CD1c-positive myeloid dendritic cell (primary cell): ENCODE measurements at regions not wholly inside any gene's neighbourhood (a gene's known extent, or its start where the extent isn't known, plus 50 kb on each side); places are given as distances from the start of the nearest gene placed in this dataset.

ENCODE experiments used
- DNase-seq: peaks from one replicate; pipeline ENCODE4 v3.0.0-alpha.2; 2016; ENCODE audit errors: extremely low spot score

DNA sequence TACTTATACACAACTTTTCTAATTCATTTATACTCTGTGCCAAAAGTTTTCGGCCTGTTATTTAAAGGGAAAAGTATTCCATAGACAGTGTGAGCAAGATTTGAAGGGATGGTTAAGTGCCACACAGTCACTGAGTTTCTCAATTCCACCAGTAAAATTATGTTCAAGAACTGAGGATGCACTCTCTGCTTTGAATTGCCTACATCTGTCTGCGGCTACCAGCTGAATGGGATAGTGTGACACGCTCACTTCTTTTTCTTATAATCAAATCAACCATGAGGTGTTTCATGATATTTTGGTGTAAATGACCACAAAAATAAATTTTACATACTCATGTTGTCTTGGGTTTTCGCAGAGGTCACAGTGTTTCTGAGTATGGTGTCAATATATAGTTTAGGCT lies 218.4 kb upstream of the TMEM161B start:
- DNase-seq: no peak

GRCh38 chr5:88486431-88486830 lies 217.8 kb upstream of the TMEM161B start:
- no peak for DNase-seq

DNA sequence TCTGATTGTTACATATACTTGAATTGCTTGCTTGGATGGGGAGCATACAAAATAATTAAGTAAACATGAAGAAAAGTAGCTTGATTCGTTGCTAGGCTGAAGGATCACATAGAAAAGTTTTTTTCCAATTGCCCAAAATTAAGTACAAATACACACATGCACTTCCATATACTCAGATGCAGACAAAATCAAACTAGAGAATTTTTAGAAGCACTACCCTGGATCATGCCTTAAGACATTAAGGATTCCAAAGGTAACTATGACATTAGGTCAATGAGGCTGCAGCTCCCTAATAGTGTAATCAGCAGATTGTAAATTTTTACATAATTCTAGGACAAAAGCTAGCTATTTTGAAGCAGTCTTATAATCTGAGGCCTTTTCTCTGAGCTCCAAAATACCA lies 216.9 kb upstream of the TMEM161B start:
- DNase-seq: no peak

DNA sequence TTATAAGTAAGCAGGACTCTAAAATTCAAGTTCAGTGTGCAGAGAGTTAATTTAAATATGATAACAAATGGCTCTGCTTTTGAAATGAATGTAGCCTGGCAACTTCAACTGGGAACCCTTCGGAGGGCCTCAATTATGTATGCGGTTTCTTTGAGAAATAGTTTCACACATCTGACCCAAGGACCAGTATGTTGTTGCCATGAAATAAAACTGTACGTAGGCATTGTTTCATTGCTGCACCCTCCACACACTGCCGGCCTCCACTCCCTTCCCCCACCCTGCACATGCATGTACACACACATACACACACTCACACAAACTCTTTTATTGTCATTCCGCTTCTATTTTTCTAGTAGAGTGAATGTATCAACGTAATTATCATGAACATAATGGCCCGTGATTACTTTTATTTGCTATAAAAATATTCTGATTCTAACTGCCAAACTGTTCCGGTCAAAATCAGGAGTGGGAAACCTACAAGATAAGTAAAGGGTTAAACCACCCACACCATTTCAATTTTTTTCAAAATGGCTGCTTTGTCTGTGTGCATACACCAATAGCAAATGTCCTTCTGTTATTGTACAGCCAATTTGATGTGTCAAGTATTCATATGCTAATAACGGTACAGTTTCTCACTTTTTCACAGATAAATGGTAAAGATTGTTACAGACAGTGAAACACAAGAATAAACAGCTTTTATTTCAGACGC lies 215.5 kb upstream of the TMEM161B start:
- DNase-seq: no peak

- no peak for DNase-seq
These were observed 212.3 kb upstream of the TMEM161B start for GRCh38 chr5:88480801-88481499.

GRCh38 chr5:88480245-88480644 lies 211.6 kb upstream of the TMEM161B start:
- DNase-seq: no peak

GRCh38 chr5:88474574-88474973 lies 205.9 kb upstream of the TMEM161B start:
- DNase-seq: no peak

DNA sequence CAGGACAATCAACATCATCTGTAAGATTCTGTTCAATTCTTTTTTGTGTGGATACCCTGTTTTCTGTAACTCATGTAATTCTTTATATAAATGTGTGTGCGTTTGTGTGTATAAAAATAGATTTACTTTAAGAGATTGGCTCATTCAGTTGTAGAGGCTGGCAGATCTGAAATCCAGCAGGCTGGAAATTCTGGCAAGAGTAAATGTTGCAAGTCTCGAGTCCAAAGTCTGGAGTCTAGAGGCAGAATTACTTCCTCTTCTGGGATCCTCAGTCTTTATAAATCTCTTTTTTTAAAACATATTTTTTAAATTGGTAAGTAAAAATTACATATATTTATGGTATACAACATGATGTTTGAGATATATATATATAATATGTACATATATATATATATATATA lies 202.1 kb upstream of the TMEM161B start:
- no peak for DNase-seq

DNA sequence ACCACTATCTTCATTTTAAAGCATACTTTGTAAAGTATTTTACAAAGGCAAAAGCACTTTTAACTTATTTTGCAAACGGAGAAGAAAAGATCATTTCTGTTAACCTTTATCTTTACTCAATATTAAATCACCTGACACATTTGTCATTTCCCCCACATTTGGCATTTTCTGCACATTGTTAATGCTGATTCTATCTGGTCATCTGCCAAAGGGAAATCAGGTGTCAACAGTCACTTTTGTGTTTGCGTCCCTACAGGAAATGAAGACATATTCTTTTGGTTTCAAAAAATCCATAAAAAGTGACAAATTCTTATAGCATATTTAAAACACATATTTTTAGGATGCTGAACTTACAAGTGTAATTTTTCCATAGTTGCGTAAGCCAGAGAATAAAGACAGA lies 191.3 kb upstream of the TMEM161B start:
- no peak for DNase-seq

- no peak for DNase-seq
These were observed 184.2 kb upstream of the TMEM161B start for GRCh38 chr5:88452820-88453219.

GRCh38 chr5:88450239-88450638 lies 181.6 kb upstream of the TMEM161B start:
- DNase-seq: no peak

GRCh38 chr5:88438006-88438405 lies 169.4 kb upstream of the TMEM161B start:
- DNase-seq: no peak

- no peak for DNase-seq
These were observed 167.6 kb upstream of the TMEM161B start for GRCh38 chr5:88436290-88436689.

GRCh38 chr5:88428633-88429032 lies 160.0 kb upstream of the TMEM161B start:
- DNase-seq: no peak

DNA sequence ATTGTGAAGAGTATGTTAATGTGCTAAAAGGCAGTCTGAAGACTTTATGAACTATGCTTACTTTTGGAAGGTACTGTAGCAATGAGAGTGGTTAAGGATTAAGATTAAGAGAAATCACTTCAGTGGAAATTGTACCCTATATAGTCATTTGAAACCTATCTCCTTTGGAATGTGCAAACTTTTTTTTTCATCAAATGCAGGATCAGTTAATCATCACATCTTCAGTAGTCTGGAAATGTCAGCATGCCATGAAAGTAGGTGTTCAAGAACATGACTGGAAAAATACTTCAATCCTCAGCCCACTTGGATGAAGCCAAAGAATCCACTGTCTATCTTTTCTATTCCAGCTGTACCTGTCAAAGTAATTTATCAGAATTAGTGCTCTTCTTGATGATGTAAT lies 157.8 kb upstream of the TMEM161B start:
- no peak for DNase-seq

DNA sequence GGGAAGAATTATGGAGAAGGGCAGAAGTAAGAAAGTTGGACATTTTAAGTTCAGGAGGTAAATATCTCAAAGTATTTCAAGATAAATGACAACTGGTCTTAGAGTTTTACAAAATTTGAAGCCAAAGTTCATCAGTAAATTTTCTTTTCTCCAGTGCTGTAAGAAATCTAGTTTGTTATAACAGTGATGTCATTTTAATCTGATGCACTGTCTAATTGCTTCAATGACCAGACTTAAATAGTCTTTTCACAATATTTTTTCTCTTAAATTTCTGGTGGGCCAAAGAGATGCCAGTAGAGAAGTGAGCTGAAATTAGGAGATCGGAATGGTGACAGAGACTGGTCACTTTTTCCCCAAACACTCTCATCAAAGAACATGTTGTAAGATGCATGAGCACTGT lies 156.5 kb upstream of the TMEM161B start:
- DNase-seq: no peak

GRCh38 chr5:88419931-88420330 lies 151.3 kb upstream of the TMEM161B start:
- DNase-seq: no peak

- no peak for DNase-seq
These were observed 138.7 kb upstream of the TMEM161B start for GRCh38 chr5:88407341-88407740.

DNA sequence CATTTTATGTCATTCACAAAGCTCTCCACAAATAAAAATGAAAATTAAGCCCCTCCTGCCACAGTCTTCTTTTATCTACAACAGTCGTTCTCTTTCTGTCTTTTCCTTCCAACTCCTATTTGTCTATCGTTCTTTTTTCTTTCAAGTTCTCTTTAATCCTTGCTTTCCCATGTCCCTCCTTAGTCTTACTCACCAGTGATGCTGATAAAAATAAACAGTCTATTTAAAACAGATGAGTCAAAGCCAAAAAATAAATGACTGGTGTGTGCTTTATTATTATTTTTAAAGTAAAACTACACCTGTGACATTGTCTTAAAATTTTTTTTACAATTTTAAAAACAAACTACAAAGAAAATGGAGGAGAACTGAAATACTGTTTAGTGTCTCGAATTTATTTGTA lies 137.1 kb upstream of the TMEM161B start:
- DNase-seq: no peak

- no peak for DNase-seq
These were observed 135.8 kb upstream of the TMEM161B start for GRCh38 chr5:88404405-88404804.

GRCh38 chr5:88401686-88402085 lies 133.0 kb upstream of the TMEM161B start:
- DNase-seq: no peak

GRCh38 chr5:88401228-88401627 lies 132.6 kb upstream of the TMEM161B start:
- no peak for DNase-seq

- DNase-seq: no peak
These were observed 130.9 kb upstream of the TMEM161B start for GRCh38 chr5:88399561-88399960.

DNA sequence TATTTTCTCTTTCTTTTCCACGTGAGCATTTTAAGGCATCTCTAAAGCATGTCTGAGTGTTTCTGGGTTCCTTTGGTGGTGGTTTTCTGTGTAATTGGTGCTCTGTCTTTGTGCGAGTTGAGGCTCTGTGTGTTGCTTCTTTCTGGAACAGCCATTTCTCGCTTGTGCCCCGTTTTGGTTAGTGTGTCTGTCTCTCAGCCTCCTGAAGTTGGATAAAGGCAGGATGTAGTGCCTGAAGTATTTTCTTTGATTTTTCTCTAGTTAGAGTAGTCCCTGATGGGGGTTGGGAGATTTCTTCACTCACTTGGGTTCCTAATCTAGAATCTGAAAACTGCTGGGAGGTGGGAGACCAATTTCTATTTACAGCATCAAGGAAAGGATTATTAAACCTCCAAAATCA lies 129.7 kb upstream of the TMEM161B start:
- no peak for DNase-seq
